Liver (tissue), 3 donors: ENCODE measurements at regions not wholly inside any gene's neighbourhood (a gene's known extent, or its start where the extent isn't known, plus 50 kb on each side); places are given as distances from the start of the nearest gene placed in this dataset.

Experiments
- JUND ChIP-seq, 2 donors: IDR thresholded peaks; 2 replicates each; pipeline ENCODE4 v1.6.1; 2016; ENCODE audit warnings: antibody characterized with exemption in 2 of 2
- TF ChIP-seq, protein P1 (sequence below): fragments of 150-350 bp; IDR thresholded peaks from 2 replicates; pipeline ENCODE4 v1.5.1; 2017; ENCODE audit warnings: improper control_type of control experiment, low read depth, low read length; ENCODE audit not compliant: missing input control
- donor health status: healthy.
- donor health status: healthy.

GRCh38 chr4:63528256-63528991 lies 880.8 kb downstream of the TECRL start:
- TF ChIP-seq JUND (IDR thresholded peaks at IDR 0.05): no peak
- TF ChIP-seq, protein P1, sequence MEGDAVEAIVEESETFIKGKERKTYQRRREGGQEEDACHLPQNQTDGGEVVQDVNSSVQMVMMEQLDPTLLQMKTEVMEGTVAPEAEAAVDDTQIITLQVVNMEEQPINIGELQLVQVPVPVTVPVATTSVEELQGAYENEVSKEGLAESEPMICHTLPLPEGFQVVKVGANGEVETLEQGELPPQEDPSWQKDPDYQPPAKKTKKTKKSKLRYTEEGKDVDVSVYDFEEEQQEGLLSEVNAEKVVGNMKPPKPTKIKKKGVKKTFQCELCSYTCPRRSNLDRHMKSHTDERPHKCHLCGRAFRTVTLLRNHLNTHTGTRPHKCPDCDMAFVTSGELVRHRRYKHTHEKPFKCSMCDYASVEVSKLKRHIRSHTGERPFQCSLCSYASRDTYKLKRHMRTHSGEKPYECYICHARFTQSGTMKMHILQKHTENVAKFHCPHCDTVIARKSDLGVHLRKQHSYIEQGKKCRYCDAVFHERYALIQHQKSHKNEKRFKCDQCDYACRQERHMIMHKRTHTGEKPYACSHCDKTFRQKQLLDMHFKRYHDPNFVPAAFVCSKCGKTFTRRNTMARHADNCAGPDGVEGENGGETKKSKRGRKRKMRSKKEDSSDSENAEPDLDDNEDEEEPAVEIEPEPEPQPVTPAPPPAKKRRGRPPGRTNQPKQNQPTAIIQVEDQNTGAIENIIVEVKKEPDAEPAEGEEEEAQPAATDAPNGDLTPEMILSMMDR: no peak
